Transverse colon (tissue), 4 donors: ENCODE measurements at regions not wholly inside any gene's neighbourhood (a gene's known extent, or its start where the extent isn't known, plus 50 kb on each side); places are given as distances from the start of the nearest gene placed in this dataset.

ENCODE experiments used
- EP300 ChIP-seq: sonication (generic); formaldehyde crosslinking; IDR thresholded peaks from one replicate; pipeline ENCODE4 v1.6.1; 2017; ENCODE audit warnings: antibody characterized with exemption, low read depth
- POLR2A ChIP-seq: fragments of 450-650 bp; IDR thresholded peaks from one replicate; pipeline ENCODE4 v1.6.1; 2016; ENCODE audit warnings: antibody characterized with exemption, mild to moderate bottlenecking, moderate library complexity
- POLR2AphosphoS5 ChIP-seq, 3 donors: sonication (generic); formaldehyde crosslinking; IDR thresholded peaks; one replicate each; pipeline ENCODE4 v1.6.1; 2016; ENCODE audit warnings: antibody characterized with exemption in 3 of 3
- TF ChIP-seq, protein P1 (sequence below), 5 experiments: fragments of 200-600 bp in 3 of 5; fragments of 450-650 bp in 2 of 5; sonication (generic) in 3 of 5; IDR thresholded peaks; 1 replicate in 2 of 5; 2 replicates in 3 of 5; pipeline ENCODE4 v1.5.1; 2016 to 2017; ENCODE audit warnings: antibody characterized with exemption in 5 of 5, inconsistent platforms in 3 of 5, mild to moderate bottlenecking in 2 of 5, moderate library complexity in 1 of 5

DNA sequence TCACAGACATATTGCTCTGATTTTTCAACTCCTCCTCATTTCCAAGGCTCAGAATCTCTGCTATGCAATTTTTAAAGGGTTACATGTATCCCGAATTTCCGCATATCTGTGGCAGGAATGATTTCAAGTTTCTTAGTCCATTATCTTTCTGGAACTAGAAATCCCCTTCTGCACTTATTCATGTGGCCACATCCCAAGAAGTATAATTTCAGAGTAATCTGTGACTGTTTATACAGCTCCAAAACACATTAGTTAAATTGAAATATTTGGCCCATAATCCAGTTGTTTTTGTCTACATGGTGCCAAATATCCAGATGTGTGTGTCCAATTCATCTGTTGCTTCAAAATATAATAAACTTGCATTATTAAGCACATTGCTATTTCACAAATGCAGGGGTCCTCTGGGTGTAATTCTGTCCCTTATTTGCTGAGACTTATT lies 271.2 kb downstream of the ARHGAP12 start:
- TF ChIP-seq POLR2A: no peak
- TF ChIP-seq, protein P1, sequence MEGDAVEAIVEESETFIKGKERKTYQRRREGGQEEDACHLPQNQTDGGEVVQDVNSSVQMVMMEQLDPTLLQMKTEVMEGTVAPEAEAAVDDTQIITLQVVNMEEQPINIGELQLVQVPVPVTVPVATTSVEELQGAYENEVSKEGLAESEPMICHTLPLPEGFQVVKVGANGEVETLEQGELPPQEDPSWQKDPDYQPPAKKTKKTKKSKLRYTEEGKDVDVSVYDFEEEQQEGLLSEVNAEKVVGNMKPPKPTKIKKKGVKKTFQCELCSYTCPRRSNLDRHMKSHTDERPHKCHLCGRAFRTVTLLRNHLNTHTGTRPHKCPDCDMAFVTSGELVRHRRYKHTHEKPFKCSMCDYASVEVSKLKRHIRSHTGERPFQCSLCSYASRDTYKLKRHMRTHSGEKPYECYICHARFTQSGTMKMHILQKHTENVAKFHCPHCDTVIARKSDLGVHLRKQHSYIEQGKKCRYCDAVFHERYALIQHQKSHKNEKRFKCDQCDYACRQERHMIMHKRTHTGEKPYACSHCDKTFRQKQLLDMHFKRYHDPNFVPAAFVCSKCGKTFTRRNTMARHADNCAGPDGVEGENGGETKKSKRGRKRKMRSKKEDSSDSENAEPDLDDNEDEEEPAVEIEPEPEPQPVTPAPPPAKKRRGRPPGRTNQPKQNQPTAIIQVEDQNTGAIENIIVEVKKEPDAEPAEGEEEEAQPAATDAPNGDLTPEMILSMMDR (IDR thresholded peaks at IDR 0.05): no peak
- TF ChIP-seq POLR2AphosphoS5 (IDR thresholded peaks at IDR 0.05): no peak
- TF ChIP-seq EP300: no peak
